Uterus (tissue), 3 donors: ENCODE measurements at regions not wholly inside any gene's neighbourhood (a gene's known extent, or its start where the extent isn't known, plus 50 kb on each side); places are given as distances from the start of the nearest gene placed in this dataset.
"Not testable (repeated sequence)": the region's sequence is repeated elsewhere in the genome, so short reads cannot be mapped to it uniquely, and the experiment has no call there.

Experiments used
- DNase-seq, 2 donors: peaks; one replicate each; pipeline ENCODE4 v3.0.0-alpha.2; 2019 to 2020
- H3K27ac ChIP-seq, 2 donors: fragments of 200-600 bp; sonication (generic); 1 replicate in 1 of 2; 2 replicates in 1 of 2; pipeline ENCODE4 v1.5.1; 2016 to 2018
- H3K27me3 ChIP-seq, 2 donors: fragments of 200-600 bp; sonication (generic); one replicate each; pipeline ENCODE4 v1.5.1; 2018 to 2019; ENCODE audit warnings: control low read depth in 1 of 2
- H3K36me3 ChIP-seq, 2 donors: fragments of 200-600 bp; sonication (generic); one replicate each; pipeline ENCODE4 v1.5.1; 2019; ENCODE audit warnings: control low read depth in 1 of 2
- H3K4me1 ChIP-seq, 2 donors: fragments of 200-600 bp; sonication (generic); one replicate each; pipeline ENCODE4 v1.5.1; 2018 to 2019; ENCODE audit warnings: control low read depth in 1 of 2
- H3K4me3 ChIP-seq, 2 donors: fragments of 200-600 bp; sonication (generic); 1 replicate in 1 of 2; 2 replicates in 1 of 2; pipeline ENCODE4 v1.5.1; 2018 to 2019; ENCODE audit warnings: mild to moderate bottlenecking in 1 of 2
- H3K9me3 ChIP-seq, 2 donors: fragments of 200-600 bp; sonication (generic); one replicate each; pipeline ENCODE4 v1.5.1; 2019; ENCODE audit warnings: control low read depth in 1 of 2
- POLR2A ChIP-seq, 2 donors: fragments of 450-650 bp; IDR thresholded peaks; one replicate each; pipeline ENCODE4 v1.6.1; 2016; ENCODE audit warnings: antibody characterized with exemption in 2 of 2, mild to moderate bottlenecking in 1 of 2, moderate library complexity in 1 of 2
- intact Hi-C: fragments of 100-400 bp; cut with DNase I; formaldehyde crosslinking; loops from one replicate; pipeline ENCODE4 v1.15.1; 2023; ENCODE audit warnings: low total_unique reads
- TF ChIP-seq, protein P1 (sequence below), 4 experiments: fragments of 200-600 bp in 2 of 4; fragments of 450-650 bp in 2 of 4; sonication (generic) in 2 of 4; IDR thresholded peaks; one replicate each; pipeline ENCODE4 v1.5.1; 2016 to 2019; ENCODE audit warnings: antibody characterized with exemption in 4 of 4, mild to moderate bottlenecking in 2 of 4, moderate library complexity in 1 of 4
- donor health status: DM: yes; HTN: yes; CAD: no.

DNA sequence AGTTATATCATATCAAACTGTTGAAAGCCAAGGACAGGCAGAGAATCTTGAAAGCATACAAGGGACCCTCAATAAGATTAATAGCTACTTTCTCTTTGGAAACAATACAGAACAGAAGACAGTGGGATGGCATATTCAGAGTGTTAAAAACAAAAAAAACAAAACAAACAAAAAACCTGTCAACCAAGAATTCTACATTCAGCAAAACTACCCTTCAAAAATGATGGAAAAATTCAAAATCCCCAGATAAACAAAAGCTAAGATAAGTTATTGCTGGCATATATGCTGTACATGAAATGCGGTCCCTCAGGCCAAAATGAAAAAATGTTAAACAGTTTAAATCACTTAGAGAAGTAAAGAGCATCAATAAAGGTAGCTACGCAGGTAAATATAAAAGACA is 425.1 kb downstream of the ACTL7B start:
- H3K36me3 ChIP-seq, result no peaks in the 10 kb centered on the region
- H3K27ac ChIP-seq, result no peak overlapping the region
- no peaks in the 10 kb centered on the region for H3K27me3 ChIP-seq
- no peak for TF ChIP-seq POLR2A (IDR thresholded peaks at IDR 0.05)
- H3K9me3 ChIP-seq, result peaks cover 0 to 15% of the 10 kb centered on the region in 2 donors
- no peaks in the 10 kb centered on the region for H3K4me1 ChIP-seq
- no peak overlapping the region for H3K4me3 ChIP-seq
- no peak for DNase-seq
- intact Hi-C loops, result no loop called here

DNA sequence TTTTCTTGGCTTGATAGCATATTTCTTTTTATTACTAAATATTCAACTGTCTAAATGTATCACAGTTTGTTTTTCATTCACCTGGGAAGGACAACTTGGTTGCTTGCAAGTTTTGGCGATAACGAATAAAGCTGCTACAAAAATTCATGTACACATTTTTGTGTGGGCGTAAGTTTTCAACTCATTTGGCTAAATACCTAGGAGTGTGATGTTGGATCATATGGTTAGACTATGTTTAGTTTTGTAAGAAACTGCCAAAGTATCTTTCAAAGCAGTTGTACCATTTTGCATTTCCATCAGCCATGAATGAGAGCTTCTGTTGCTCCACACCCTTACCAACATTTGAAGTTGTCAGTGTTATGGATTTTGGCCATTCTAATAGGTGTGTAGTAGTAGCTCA is 428.0 kb downstream of the ACTL7B start:
- Histone ChIP-seq H3K36me3 (no peaks in the 10 kb centered on the region), H3K4me3 (no peak overlapping the region), H3K27me3 (no peaks in the 10 kb centered on the region), H3K27ac (no peak overlapping the region), H3K4me1 (no peaks in the 10 kb centered on the region), H3K9me3 (peaks cover 0 to 15% of the 10 kb centered on the region in 2 donors)
- DNase-seq, result no peak
- TF ChIP-seq, protein P1, sequence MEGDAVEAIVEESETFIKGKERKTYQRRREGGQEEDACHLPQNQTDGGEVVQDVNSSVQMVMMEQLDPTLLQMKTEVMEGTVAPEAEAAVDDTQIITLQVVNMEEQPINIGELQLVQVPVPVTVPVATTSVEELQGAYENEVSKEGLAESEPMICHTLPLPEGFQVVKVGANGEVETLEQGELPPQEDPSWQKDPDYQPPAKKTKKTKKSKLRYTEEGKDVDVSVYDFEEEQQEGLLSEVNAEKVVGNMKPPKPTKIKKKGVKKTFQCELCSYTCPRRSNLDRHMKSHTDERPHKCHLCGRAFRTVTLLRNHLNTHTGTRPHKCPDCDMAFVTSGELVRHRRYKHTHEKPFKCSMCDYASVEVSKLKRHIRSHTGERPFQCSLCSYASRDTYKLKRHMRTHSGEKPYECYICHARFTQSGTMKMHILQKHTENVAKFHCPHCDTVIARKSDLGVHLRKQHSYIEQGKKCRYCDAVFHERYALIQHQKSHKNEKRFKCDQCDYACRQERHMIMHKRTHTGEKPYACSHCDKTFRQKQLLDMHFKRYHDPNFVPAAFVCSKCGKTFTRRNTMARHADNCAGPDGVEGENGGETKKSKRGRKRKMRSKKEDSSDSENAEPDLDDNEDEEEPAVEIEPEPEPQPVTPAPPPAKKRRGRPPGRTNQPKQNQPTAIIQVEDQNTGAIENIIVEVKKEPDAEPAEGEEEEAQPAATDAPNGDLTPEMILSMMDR (IDR thresholded peaks at IDR 0.05), result no peak
- no peak for TF ChIP-seq POLR2A (IDR thresholded peaks at IDR 0.05)
- intact Hi-C loops, result no loop called here

DNA sequence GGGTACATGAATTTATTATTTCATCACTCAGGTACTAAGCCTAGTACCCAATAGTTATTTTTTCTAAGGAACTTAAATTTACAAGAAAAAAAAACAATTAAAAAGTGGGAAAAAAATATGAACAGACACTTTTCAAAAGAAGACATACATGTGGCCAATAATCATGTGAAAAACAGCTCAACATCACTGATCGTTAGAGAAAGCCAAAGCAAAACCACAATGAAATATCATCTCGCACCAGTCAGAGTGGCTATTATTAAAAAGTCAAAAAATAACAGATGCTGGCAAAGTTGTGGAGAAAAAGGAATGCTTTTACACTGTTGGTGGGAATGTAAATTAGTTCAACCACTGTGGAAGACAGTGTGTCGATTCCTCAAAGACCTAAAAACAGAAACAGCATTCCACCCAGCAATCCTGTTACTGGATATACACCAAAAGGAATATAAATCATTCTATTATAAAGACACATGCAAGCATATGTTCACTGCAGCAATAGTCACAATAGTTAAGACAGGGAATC is 429.3 kb downstream of the ACTL7B start:
- H3K27me3 ChIP-seq, intact Hi-C loops, DNase-seq, H3K4me1 ChIP-seq, H3K36me3 ChIP-seq, H3K27ac ChIP-seq, H3K4me3 ChIP-seq: not testable (repeated sequence)
- H3K9me3 ChIP-seq, result peaks cover 0 to 12% of the 10 kb centered on the region in 2 donors

DNA sequence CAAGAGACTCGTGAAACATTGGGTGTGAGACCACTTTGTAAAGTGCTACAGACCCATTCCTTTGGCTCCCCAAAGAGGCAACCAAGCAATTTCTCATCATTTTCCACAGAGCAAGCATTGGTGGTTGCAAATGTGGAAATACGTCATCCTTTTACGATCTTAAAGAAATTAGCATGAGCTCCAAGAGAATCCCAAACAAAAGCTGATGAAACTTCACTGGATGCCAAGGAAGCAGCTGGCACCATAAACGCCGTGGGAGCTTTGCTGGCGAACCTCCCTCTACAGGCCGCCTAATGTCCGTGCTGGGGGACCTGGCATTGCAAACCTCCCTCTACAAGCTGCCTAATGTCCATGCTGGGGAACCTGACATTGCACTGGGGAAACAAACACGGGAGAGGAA is 432.4 kb downstream of the ACTL7B start:
- Histone ChIP-seq H3K4me3 (no peak overlapping the region), H3K9me3 (no peaks in the 10 kb centered on the region), H3K4me1 (no peaks in the 10 kb centered on the region), H3K27me3 (no peaks in the 10 kb centered on the region), H3K36me3 (no peaks in the 10 kb centered on the region), H3K27ac (no peak overlapping the region)
- no peak for TF ChIP-seq POLR2A (IDR thresholded peaks at IDR 0.05)
- TF ChIP-seq, protein P1 (IDR thresholded peaks at IDR 0.05), result no peak
- DNase-seq, result no peak
- intact Hi-C loops, result no loop called here

DNA sequence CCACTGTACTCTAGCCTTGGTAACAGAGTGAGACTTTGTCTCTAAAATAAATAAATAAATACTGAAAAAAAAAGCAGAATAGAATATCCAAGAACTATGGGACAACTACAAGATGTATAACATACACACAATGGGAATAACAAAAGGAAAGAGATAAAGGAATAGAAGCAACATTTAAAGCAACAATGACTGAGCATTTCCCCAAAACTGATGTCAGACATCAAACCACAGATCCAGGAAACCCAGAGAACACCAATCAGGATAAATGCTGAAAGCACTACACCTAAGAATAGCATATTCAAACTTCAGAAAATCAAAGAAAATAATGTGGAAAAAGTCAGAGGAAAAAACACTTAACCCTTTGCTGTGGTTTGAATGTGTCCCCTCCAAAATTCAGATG is 436.4 kb downstream of the ACTL7B start:
- intact Hi-C loops, result no loop called here
- H3K27me3 ChIP-seq, result no peaks in the 10 kb centered on the region
- TF ChIP-seq POLR2A (IDR thresholded peaks at IDR 0.05), result no peak
- TF ChIP-seq, protein P1 (IDR thresholded peaks at IDR 0.05), result no peak
- no peak overlapping the region for H3K4me3 ChIP-seq
- no peaks in the 10 kb centered on the region for H3K9me3 ChIP-seq
- H3K27ac ChIP-seq, result no peak overlapping the region
- H3K36me3 ChIP-seq, result no peaks in the 10 kb centered on the region
- DNase-seq, result no peak
- no peaks in the 10 kb centered on the region for H3K4me1 ChIP-seq

DNA sequence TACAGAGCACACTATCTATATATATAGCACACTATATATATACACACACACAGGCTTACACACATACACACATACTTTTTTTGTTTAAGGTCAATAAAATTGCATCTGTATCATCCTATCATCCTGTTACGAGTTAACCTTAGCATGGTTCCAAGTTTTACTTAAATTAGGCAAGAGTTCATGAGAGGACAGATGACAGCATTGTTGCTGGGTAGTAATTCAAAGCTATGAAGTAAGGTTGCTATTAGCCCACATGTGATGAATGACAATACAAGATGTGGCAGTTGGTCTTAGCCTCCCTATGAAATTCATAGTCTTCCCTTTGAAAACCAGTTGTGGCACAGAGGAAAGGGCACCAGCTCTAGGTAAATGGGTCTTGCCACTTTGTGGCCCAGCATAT is 438.1 kb downstream of the ACTL7B start:
- H3K4me1 ChIP-seq, result no peaks in the 10 kb centered on the region
- H3K36me3 ChIP-seq, result no peaks in the 10 kb centered on the region
- H3K4me3 ChIP-seq, result no peak overlapping the region
- H3K27ac ChIP-seq, result no peak overlapping the region
- H3K9me3 ChIP-seq, result no peaks in the 10 kb centered on the region
- DNase-seq, result no peak
- intact Hi-C loops, result no loop called here
- TF ChIP-seq POLR2A (IDR thresholded peaks at IDR 0.05), result no peak
- TF ChIP-seq, protein P1 (IDR thresholded peaks at IDR 0.05), result no peak
- no peaks in the 10 kb centered on the region for H3K27me3 ChIP-seq
